ENCODE measurements at regions not wholly inside any gene's neighbourhood (a gene's known extent, or its start where the extent isn't known, plus 50 kb on each side); places are given as distances from the start of the nearest gene placed in this dataset.

- WGBS (ENCODE audit: missing lambda C conversion rate), result 75% methylated on average over 8 of the region's 8 CpGs
- no peak overlapping the region for H3K4me3 ChIP-seq
- ChIA-PET POLR2A (no interaction called here), CTCF (interaction anchor here (0.6 kb wide), 2 partner anchors 122 to 160 kb away, joined by 3 read pairs; no protein-coding TSS in a partner anchor)
- no peaks in the 10 kb centered on the region; the same call in 2 of the 3 replicates for H3K9me3 ChIP-seq
- H3K4me1 ChIP-seq, result no peaks in the 10 kb centered on the region
- TF ChIP-seq GATA3 (IDR thresholded peaks at IDR 0.05; ENCODE audit: borderline replicate concordance) (no peak), ESRRA (IDR thresholded peaks at IDR 0.05; ENCODE audit: borderline replicate concordance, low read length) (no peak), EHMT2 (IDR thresholded peaks at IDR 0.05; ENCODE audit: low read depth) (no peak), HMGXB4 (CRISPR knock-in tag; IDR thresholded peaks at IDR 0.05; ENCODE audit: borderline replicate concordance) (no peak), FOSL2 (IDR thresholded peaks at IDR 0.05) (no peak), FOSL2 (CRISPR knock-in tag; IDR thresholded peaks at IDR 0.05) (no peak)
- DNase-seq (ENCODE audit: low read depth in 1 of 2, low spot score in 1 of 2), result no peak
- no peak for ATAC-seq
- H3K4me2 ChIP-seq, result no peak overlapping the region
- H3K27ac ChIP-seq, result no peak overlapping the region
- no peak for FAIRE-seq
Observed at GRCh38 chr5:40043916-40044315, 619.1 kb upstream of the DAB2 start.

GRCh38 chr5:40041452-40041851 is 616.7 kb upstream of the DAB2 start:
- H3K4me1 ChIP-seq, result no peaks in the 10 kb centered on the region
- ATAC-seq (no peak), DNase-seq (ENCODE audit: low read depth in 1 of 2, low spot score in 1 of 2) (no peak), FAIRE-seq (no peak)
- ChIA-PET CTCF (no interaction called here), POLR2A (no interaction called here)
- WGBS (ENCODE audit: missing lambda C conversion rate), result 15% methylated on average over 1 of the region's 1 CpG
- H3K9me3 ChIP-seq, result no peaks in the 10 kb centered on the region
- H3K27ac ChIP-seq, result no peak overlapping the region
- no peak overlapping the region for H3K4me2 ChIP-seq
- H3K4me3 ChIP-seq, result no peak overlapping the region
- TF ChIP-seq HDAC2 (IDR thresholded peaks at IDR 0.05), result no peak
- no peak for TF ChIP-seq HMGXB4 (CRISPR knock-in tag; IDR thresholded peaks at IDR 0.05; ENCODE audit: borderline replicate concordance)
- TF ChIP-seq CBX8 (IDR thresholded peaks at IDR 0.05), result no peak
- no peak for TF ChIP-seq RFX5 (IDR thresholded peaks at IDR 0.05)
- TF ChIP-seq TP53 (CRISPR knock-in tag; IDR thresholded peaks at IDR 0.05), result no peak
- no peak for TF ChIP-seq ESRRA (IDR thresholded peaks at IDR 0.05; ENCODE audit: borderline replicate concordance, low read length)
- no peak for TF ChIP-seq JUNB (IDR thresholded peaks at IDR 0.05)
- no peak for TF ChIP-seq MAZ (IDR thresholded peaks at IDR 0.05; ENCODE audit: borderline replicate concordance, low read depth, low read length)
- no peak for TF ChIP-seq FOXS1 (CRISPR knock-in tag; IDR thresholded peaks at IDR 0.05)
- TF ChIP-seq USF2 (IDR thresholded peaks at IDR 0.05), result no peak
- TF ChIP-seq GATA3 (IDR thresholded peaks at IDR 0.05; ENCODE audit: borderline replicate concordance), result no peak
- no peak for TF ChIP-seq NPAS2 (CRISPR knock-in tag; IDR thresholded peaks at IDR 0.05; ENCODE audit: borderline replicate concordance)
- no peak for TF ChIP-seq POLR2A (IDR thresholded peaks at IDR 0.05; ENCODE audit: low read length)
- TF ChIP-seq ZNF302 (CRISPR knock-in tag; IDR thresholded peaks at IDR 0.05), result no peak

DNA sequence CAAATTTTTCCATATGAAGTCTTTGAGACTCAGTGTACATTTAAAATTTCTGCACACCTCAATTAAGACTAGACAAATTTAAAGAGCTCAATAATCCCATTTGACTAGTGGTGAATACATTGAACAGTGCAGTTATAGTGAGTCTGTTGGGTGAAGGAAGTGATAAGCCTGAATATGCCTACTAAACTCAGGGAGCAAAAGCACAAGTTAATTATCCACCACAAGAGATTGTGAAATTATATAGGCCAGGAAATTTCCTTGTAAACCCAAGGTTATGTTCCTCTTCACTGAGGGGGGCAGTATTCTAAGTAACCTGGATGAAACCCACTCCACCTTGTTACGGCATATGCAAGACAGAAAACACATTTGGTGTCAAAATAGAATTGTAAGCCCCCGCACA is 612.9 kb upstream of the DAB2 start:
- no peak for DNase-seq (ENCODE audit: low read depth in 1 of 2, low spot score in 1 of 2)
- ChIA-PET POLR2A (no interaction called here), CTCF (no interaction called here)
- no peaks in the 10 kb centered on the region for H3K4me1 ChIP-seq
- FAIRE-seq, result no peak
- no peak overlapping the region for H3K4me3 ChIP-seq
- no peaks in the 10 kb centered on the region for H3K9me3 ChIP-seq
- ATAC-seq, result no peak
- no peak overlapping the region for H3K4me2 ChIP-seq
- TF ChIP-seq RFX5 (IDR thresholded peaks at IDR 0.05) (no peak), KDM5A (IDR thresholded peaks at IDR 0.05) (no peak), SREBF2 (IDR thresholded peaks at IDR 0.05) (no peak), ZC3H11A (IDR thresholded peaks at IDR 0.05) (no peak), FOSB (CRISPR knock-in tag; IDR thresholded peaks at IDR 0.05) (no peak), MYC (IDR thresholded peaks at IDR 0.05; ENCODE audit: borderline replicate concordance, low read length) (no peak), HMGXB4 (CRISPR knock-in tag; IDR thresholded peaks at IDR 0.05; ENCODE audit: borderline replicate concordance) (no peak), NFE2L2 (conservative IDR thresholded peaks at IDR 0.05; ENCODE audit: low read length) (no peak), HEYL (CRISPR knock-in tag; IDR thresholded peaks at IDR 0.05) (no peak)
- TF ChIP-seq, protein P1, sequence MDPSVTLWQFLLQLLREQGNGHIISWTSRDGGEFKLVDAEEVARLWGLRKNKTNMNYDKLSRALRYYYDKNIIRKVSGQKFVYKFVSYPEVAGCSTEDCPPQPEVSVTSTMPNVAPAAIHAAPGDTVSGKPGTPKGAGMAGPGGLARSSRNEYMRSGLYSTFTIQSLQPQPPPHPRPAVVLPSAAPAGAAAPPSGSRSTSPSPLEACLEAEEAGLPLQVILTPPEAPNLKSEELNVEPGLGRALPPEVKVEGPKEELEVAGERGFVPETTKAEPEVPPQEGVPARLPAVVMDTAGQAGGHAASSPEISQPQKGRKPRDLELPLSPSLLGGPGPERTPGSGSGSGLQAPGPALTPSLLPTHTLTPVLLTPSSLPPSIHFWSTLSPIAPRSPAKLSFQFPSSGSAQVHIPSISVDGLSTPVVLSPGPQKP (IDR thresholded peaks at IDR 0.05; ENCODE audit: low read depth, low read length), result no peak
- no peak overlapping the region for H3K27ac ChIP-seq
- 61% methylated on average over 2 of the region's 2 CpGs for WGBS (ENCODE audit: missing lambda C conversion rate)
